Right lobe of liver (tissue), 6 donors: ENCODE measurements at regions not wholly inside any gene's neighbourhood (a gene's known extent, or its start where the extent isn't known, plus 50 kb on each side); places are given as distances from the start of the nearest gene placed in this dataset.

Experiments used
- ATAC-seq, 4 donors: fragments of 200-7000 bp; cut with Tn5 transposase; one replicate each; pipeline ENCODE4 v1.9.1; 2020; ENCODE audit warnings: mild to moderate bottlenecking in 4 of 4, moderate library complexity in 4 of 4
- DNase-seq, 3 donors: peaks; one replicate each; pipeline ENCODE4 v3.0.0-alpha.2; 2020
- H3K27ac ChIP-seq, 3 donors: fragments of 200-600 bp; one replicate each; pipeline ENCODE4 v1.8.0; 2022
- H3K27me3 ChIP-seq, 2 donors: fragments of 200-600 bp; one replicate each; pipeline ENCODE4 v1.8.0; 2022
- H3K36me3 ChIP-seq, 4 donors: fragments of 200-600 bp; sonication (generic) in 1 of 4; one replicate each; pipeline versions ENCODE4 v1.5.1 to v1.8.0; 2017 to 2022; ENCODE audit warnings: control low read depth in 1 of 4
- H3K4me1 ChIP-seq, 4 donors: fragments of 200-600 bp; sonication (generic) in 1 of 4; one replicate each; pipeline versions ENCODE4 v1.5.1 to v1.8.0; 2017 to 2022; ENCODE audit warnings: control low read depth in 1 of 4
- H3K4me3 ChIP-seq, 3 donors: fragments of 200-600 bp; one replicate each; pipeline ENCODE4 v1.8.0; 2022
- H3K9me3 ChIP-seq, 4 donors: fragments of 200-600 bp; sonication (generic) in 1 of 4; one replicate each; pipeline versions ENCODE4 v1.5.1 to v1.8.0; 2017 to 2022; ENCODE audit warnings: control low read depth in 1 of 4
- POLR2A ChIP-seq: fragments of 450-650 bp; IDR thresholded peaks from one replicate; pipeline ENCODE4 v1.6.1; 2017; ENCODE audit warnings: antibody characterized with exemption, mild to moderate bottlenecking
- WGBS: methylation state at CpG from one replicate; pipeline ENCODE4 v1.1.6; 2018; ENCODE audit warnings: low coverage, low lambda C conversion rate; ENCODE audit not compliant: insufficient coverage; ENCODE audit errors: missing lambda C conversion rate; 5-methylcytosine and 5-hydroxymethylcytosine counted together
- intact Hi-C, 2 donors: fragments of 100-400 bp; cut with DNase I; formaldehyde crosslinking; loops; one replicate each; pipeline versions ENCODE4 v1.11.2 to v1.14.1; 2022
- TF ChIP-seq, protein P1 (sequence below), 4 donors: fragments of 200-600 bp in 3 of 4; fragments of 450-650 bp in 1 of 4; IDR thresholded peaks; one replicate each; pipeline versions ENCODE4 v1.5.1 to v1.8.0; 2016 to 2022; ENCODE audit warnings: antibody characterized with exemption in 4 of 4, mild to moderate bottlenecking in 2 of 4
- donor health status: DM: no; HTN: yes; CAD: no.
- donor health status: DM: no; HTN: no; CAD: no.
- donor health status: DM: no; HTN: no; CAD: no.
- donor health status: DM: no; HTN: yes; CAD: no.
- donor health status: DM: no; HTN: yes; CAD: no.

DNA sequence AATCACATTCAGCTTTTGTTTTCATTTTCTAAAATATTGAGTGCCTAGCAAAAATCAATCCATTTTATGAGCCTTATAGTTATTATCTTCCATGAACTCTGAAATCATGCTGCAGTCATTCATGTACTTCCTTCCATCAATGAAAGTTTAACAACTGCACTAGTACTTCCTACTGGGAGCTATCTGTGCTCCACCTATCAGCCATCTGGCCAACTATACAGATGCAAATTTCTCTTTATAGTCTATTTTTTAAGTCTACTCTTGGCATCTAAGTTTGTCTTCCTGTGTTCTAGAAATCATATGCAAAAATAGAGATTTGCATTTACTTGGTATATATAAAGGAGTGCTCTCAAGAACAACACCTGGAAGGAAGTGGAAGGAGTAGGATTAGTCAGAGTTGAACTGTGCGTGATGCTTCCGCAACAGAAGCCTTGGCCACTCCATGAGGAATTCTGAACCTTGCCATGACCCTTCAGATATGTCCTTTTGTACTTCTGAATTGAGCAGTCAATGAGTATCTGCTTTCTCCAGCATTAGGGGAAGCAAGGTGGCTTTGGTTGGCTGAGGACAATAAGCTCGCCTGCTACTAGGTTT, 403.2 kb upstream of the ADAMTS5 start:
- DNase-seq (no peak), ATAC-seq (peak in 3 of 4 donors; percentile 38 to 77 (median 75))
- H3K27ac ChIP-seq = no peak overlapping the region
- TF ChIP-seq, protein P1, sequence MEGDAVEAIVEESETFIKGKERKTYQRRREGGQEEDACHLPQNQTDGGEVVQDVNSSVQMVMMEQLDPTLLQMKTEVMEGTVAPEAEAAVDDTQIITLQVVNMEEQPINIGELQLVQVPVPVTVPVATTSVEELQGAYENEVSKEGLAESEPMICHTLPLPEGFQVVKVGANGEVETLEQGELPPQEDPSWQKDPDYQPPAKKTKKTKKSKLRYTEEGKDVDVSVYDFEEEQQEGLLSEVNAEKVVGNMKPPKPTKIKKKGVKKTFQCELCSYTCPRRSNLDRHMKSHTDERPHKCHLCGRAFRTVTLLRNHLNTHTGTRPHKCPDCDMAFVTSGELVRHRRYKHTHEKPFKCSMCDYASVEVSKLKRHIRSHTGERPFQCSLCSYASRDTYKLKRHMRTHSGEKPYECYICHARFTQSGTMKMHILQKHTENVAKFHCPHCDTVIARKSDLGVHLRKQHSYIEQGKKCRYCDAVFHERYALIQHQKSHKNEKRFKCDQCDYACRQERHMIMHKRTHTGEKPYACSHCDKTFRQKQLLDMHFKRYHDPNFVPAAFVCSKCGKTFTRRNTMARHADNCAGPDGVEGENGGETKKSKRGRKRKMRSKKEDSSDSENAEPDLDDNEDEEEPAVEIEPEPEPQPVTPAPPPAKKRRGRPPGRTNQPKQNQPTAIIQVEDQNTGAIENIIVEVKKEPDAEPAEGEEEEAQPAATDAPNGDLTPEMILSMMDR (IDR thresholded peaks at IDR 0.05) = no peak
- TF ChIP-seq POLR2A = no peak
- intact Hi-C loops = no loop called here
- no peak overlapping the region for H3K4me3 ChIP-seq
- H3K27me3 ChIP-seq = no peaks in the 10 kb centered on the region
- H3K36me3 ChIP-seq = no peaks in the 10 kb centered on the region
- 50% methylated on average over 3 of the region's 3 CpGs for WGBS
- no peaks in the 10 kb centered on the region for H3K9me3 ChIP-seq
- no peaks in the 10 kb centered on the region for H3K4me1 ChIP-seq

DNA sequence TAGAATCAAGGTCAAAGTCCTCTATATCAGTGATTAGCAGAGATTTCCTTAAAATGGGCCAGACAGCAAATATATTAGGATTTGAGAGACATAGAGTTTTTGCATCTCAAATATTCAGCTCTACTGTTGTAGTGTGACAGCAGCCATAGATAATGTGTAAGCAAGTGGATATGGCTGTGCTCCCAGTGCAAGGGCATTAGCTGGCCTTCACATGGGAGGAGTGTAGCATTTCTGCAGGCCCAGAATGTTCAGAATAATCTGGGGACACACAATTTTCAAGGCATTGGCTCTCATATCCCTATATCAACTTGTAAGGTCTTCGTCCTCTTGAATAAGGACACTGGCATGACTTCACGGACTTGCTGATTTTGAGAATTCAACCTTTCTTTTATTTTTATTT, 402.3 kb upstream of the ADAMTS5 start:
- Histone ChIP-seq H3K27me3 (no peaks in the 10 kb centered on the region), H3K4me3 (no peak overlapping the region), H3K9me3 (no peaks in the 10 kb centered on the region), H3K36me3 (no peaks in the 10 kb centered on the region), H3K4me1 (no peaks in the 10 kb centered on the region), H3K27ac (no peak overlapping the region)
- TF ChIP-seq POLR2A = no peak
- TF ChIP-seq, protein P1 (IDR thresholded peaks at IDR 0.05) = no peak
- ATAC-seq (no peak), DNase-seq (no peak)
- 74% methylated on average over 2 of the region's 2 CpGs for WGBS
- intact Hi-C loops = no loop called here

DNA sequence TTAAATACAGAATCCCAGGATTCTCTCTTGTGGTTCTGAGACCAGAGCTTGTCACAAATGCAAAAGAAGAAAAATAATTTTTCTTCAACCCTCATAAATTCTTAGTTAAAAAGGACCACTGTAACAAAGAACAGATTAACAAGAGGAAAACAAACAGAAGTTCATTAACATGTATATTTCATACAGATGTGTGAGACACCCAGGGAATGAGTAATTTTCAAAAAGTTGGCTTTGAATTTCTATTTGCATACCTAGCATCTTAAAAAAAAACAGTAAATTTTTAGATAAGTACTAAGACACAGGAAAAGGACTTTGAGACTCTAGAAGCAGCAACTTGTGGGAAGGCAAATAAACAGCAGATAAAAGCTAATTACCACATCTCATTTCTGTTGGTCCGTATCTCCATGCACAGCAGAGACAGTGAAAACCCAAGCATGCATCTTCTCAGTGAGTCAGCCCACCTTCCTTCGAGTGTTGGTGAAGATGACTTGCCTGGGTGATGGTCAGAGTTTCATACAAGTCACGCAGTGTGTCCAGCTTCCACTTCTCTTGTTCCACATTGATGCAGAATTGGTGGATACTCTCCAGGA, 399.9 kb upstream of the ADAMTS5 start:
- Histone ChIP-seq H3K27ac (no peak overlapping the region), H3K36me3 (no peaks in the 10 kb centered on the region), H3K4me3 (no peak overlapping the region), H3K9me3 (no peaks in the 10 kb centered on the region), H3K27me3 (no peaks in the 10 kb centered on the region), H3K4me1 (no peaks in the 10 kb centered on the region)
- DNase-seq = no peak
- TF ChIP-seq POLR2A = no peak
- TF ChIP-seq, protein P1 (IDR thresholded peaks at IDR 0.05) = no peak
- no peak for ATAC-seq
- intact Hi-C loops = no loop called here
- WGBS = 43% methylated on average over 1 of the region's 3 CpGs

DNA sequence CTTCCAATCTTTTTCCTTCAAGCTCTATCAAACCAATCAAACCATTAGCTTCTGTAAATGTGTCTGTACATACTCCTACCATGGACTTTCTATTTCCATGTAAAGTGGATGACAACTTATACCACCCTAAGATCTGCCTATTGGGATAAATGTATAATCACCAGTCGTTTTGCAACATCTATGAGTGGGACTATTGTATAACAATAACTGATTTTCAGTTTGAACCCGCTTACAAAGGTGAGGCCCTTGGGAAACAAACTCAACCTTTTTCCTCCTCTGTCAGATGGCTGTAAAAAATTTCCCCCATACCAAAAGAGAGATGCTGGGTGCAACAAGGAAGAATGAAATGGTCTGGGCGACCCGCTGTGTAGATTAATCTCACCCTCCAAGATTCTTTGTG, 399.1 kb upstream of the ADAMTS5 start:
- Histone ChIP-seq H3K4me3 (no peak overlapping the region), H3K27ac (no peak overlapping the region), H3K27me3 (no peaks in the 10 kb centered on the region), H3K36me3 (no peaks in the 10 kb centered on the region), H3K4me1 (no peaks in the 10 kb centered on the region), H3K9me3 (no peaks in the 10 kb centered on the region)
- TF ChIP-seq POLR2A = no peak
- TF ChIP-seq, protein P1 (IDR thresholded peaks at IDR 0.05) = no peak
- ATAC-seq (no peak), DNase-seq (no peak)
- WGBS = 65% methylated on average over 4 of the region's 4 CpGs
- intact Hi-C loops = no loop called here

DNA sequence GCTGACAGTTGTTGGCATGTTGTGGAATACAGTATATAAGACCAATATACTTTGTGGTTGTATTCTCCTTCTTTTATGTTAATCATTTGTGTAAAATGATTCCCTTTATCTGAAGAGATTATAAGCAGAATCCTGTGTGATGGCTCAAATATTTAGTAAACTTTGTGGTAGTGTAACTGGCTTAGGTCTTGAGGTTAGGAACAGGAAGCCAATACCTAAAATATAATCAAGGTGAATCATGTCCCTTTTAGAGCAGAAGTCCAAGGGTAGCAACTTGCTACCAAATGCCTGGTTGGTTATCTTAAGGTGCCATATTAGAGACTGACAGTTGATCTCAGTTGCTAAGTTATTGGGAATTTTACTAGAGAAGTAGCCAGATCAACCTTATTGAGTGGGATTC, 398.5 kb upstream of the ADAMTS5 start:
- TF ChIP-seq, protein P1 (IDR thresholded peaks at IDR 0.05) = no peak
- no peaks in the 10 kb centered on the region for H3K4me1 ChIP-seq
- ATAC-seq (no peak), DNase-seq (no peak)
- no peak overlapping the region for H3K4me3 ChIP-seq
- no peaks in the 10 kb centered on the region for H3K36me3 ChIP-seq
- H3K27ac ChIP-seq = no peak overlapping the region
- no peaks in the 10 kb centered on the region for H3K9me3 ChIP-seq
- no peaks in the 10 kb centered on the region for H3K27me3 ChIP-seq
- intact Hi-C loops = no loop called here
